Liver (tissue), 8 donors: ENCODE measurements at regions not wholly inside any gene's neighbourhood (a gene's known extent, or its start where the extent isn't known, plus 50 kb on each side); places are given as distances from the start of the nearest gene placed in this dataset.

Experiments
- DNase-seq: peaks from one replicate; pipeline ENCODE4 v3.0.0-alpha.2; 2017; ENCODE audit warnings: low spot score
- H3K27ac ChIP-seq, 2 donors: one replicate each; pipeline ENCODE4 v1.7.0; 2013; ENCODE audit warnings: inconsistent platforms in 2 of 2, low read length in 2 of 2, control low read depth in 1 of 2, low read depth in 1 of 2, mild to moderate bottlenecking in 1 of 2
- H3K27me3 ChIP-seq, 4 donors: one replicate each; pipeline versions ENCODE4 v1.6.1 to v1.7.0; 2013; ENCODE audit warnings: low read length in 3 of 4, inconsistent platforms in 1 of 4, mild to moderate bottlenecking in 1 of 4, moderate library complexity in 1 of 4; ENCODE audit not compliant: control insufficient read depth in 4 of 4, insufficient read depth in 4 of 4
- H3K36me3 ChIP-seq, 4 donors: one replicate each; pipeline versions ENCODE4 v1.6.1 to v1.7.0; 2013; ENCODE audit warnings: low read length in 3 of 4, mild to moderate bottlenecking in 3 of 4, low read depth in 1 of 4, moderate library complexity in 1 of 4; ENCODE audit not compliant: control insufficient read depth in 4 of 4, insufficient read depth in 3 of 4
- H3K4me1 ChIP-seq, 4 donors: one replicate each; pipeline versions ENCODE4 v1.6.1 to v1.7.0; 2013; ENCODE audit warnings: low read length in 3 of 4, mild to moderate bottlenecking in 3 of 4, moderate library complexity in 1 of 4; ENCODE audit not compliant: control insufficient read depth in 4 of 4, insufficient read depth in 4 of 4
- H3K4me3 ChIP-seq, 3 donors: one replicate each; pipeline versions ENCODE4 v1.6.1 to v1.7.0; 2013; ENCODE audit warnings: low read length in 3 of 3, control low read depth in 1 of 3, low read depth in 1 of 3, mild to moderate bottlenecking in 1 of 3
- H3K9ac ChIP-seq, 2 donors: one replicate each; pipeline ENCODE4 v1.7.0; 2013; ENCODE audit warnings: low read length in 2 of 2, mild to moderate bottlenecking in 2 of 2, moderate library complexity in 2 of 2, control low read depth in 1 of 2, low read depth in 1 of 2
- H3K9me3 ChIP-seq, 4 donors: one replicate each; pipeline versions ENCODE4 v1.6.1 to v1.7.0; 2013; ENCODE audit warnings: low read length in 3 of 4; ENCODE audit not compliant: control insufficient read depth in 4 of 4
- EGR1 ChIP-seq, 2 donors: IDR thresholded peaks; 2 replicates each; pipeline ENCODE4 v1.6.1; 2016 to 2018; ENCODE audit warnings: antibody characterized with exemption in 2 of 2, low read depth in 2 of 2
- FOXA1 ChIP-seq: IDR thresholded peaks from 2 replicates; pipeline ENCODE4 v1.6.1; 2016; ENCODE audit warnings: antibody characterized with exemption
- FOXA2 ChIP-seq: IDR thresholded peaks from 2 replicates; pipeline ENCODE4 v1.6.1; 2016; ENCODE audit warnings: antibody characterized with exemption
- GABPA ChIP-seq, 2 donors: IDR thresholded peaks in 1 of 2; conservative IDR thresholded peaks in 1 of 2; 2 replicates each; pipeline ENCODE4 v1.6.1; 2016; ENCODE audit warnings: antibody characterized with exemption in 2 of 2, mild to moderate bottlenecking in 1 of 2, moderate library complexity in 1 of 2
- HNF4A ChIP-seq, 2 donors: conservative IDR thresholded peaks; 2 replicates each; pipeline ENCODE4 v1.6.1; 2016; ENCODE audit warnings: antibody characterized with exemption in 2 of 2, mild to moderate bottlenecking in 2 of 2
- HNF4G ChIP-seq: IDR thresholded peaks from 2 replicates; pipeline ENCODE4 v1.6.1; 2016; ENCODE audit warnings: antibody characterized with exemption
- JUND ChIP-seq, 2 donors: IDR thresholded peaks; 2 replicates each; pipeline ENCODE4 v1.6.1; 2016; ENCODE audit warnings: antibody characterized with exemption in 2 of 2
- NR2F2 ChIP-seq: IDR thresholded peaks from 2 replicates; pipeline ENCODE4 v1.6.1; 2016; ENCODE audit warnings: antibody characterized with exemption
- RAD21 ChIP-seq, 2 donors: IDR thresholded peaks; 2 replicates each; pipeline ENCODE4 v1.6.1; 2016; ENCODE audit warnings: antibody characterized with exemption in 2 of 2, mild to moderate bottlenecking in 2 of 2
- RXRA ChIP-seq, 2 donors: IDR thresholded peaks; 2 replicates each; pipeline ENCODE4 v1.6.1; 2017 to 2018; ENCODE audit warnings: antibody characterized with exemption in 2 of 2, mild to moderate bottlenecking in 1 of 2
- SP1 ChIP-seq: IDR thresholded peaks from 2 replicates; pipeline ENCODE4 v1.6.1; 2018; ENCODE audit warnings: antibody characterized with exemption, mild to moderate bottlenecking
- TAF1 ChIP-seq: conservative IDR thresholded peaks from 2 replicates; pipeline ENCODE4 v1.6.1; 2016; ENCODE audit warnings: antibody characterized with exemption, mild to moderate bottlenecking
- YY1 ChIP-seq: IDR thresholded peaks from 2 replicates; pipeline ENCODE4 v1.6.1; 2016; ENCODE audit warnings: antibody characterized with exemption, mild to moderate bottlenecking
- WGBS: extraction: QIAGEN DNeasy Blood & Tissue Kit; methylation state at CpG from one replicate; pipeline ENCODE4 v1.1.7; 2013; 5-methylcytosine and 5-hydroxymethylcytosine counted together
- TF ChIP-seq, protein P1 (sequence below): IDR thresholded peaks from 2 replicates; pipeline ENCODE4 v1.6.1; 2016; ENCODE audit warnings: antibody characterized with exemption, mild to moderate bottlenecking
- TF ChIP-seq, protein P2 (sequence below): IDR thresholded peaks from 2 replicates; pipeline ENCODE4 v1.6.1; 2016; ENCODE audit warnings: antibody characterized with exemption
- TF ChIP-seq, protein P3 (sequence below): fragments of 150-350 bp; IDR thresholded peaks from 2 replicates; pipeline ENCODE4 v1.5.1; 2017; ENCODE audit warnings: improper control_type of control experiment, low read depth, low read length; ENCODE audit not compliant: missing input control
- TF ChIP-seq, protein P4 (sequence below): IDR thresholded peaks from 2 replicates; pipeline ENCODE4 v1.6.1; 2016; ENCODE audit warnings: antibody characterized with exemption
- TF ChIP-seq, protein P5 (sequence below): IDR thresholded peaks from 2 replicates; pipeline ENCODE4 v1.6.1; 2016; ENCODE audit warnings: antibody characterized with exemption
- donor health status: healthy.
- donor health status: healthy.
- donor health status: healthy.
- donor health status: healthy.
- donor health status: healthy.

DNA sequence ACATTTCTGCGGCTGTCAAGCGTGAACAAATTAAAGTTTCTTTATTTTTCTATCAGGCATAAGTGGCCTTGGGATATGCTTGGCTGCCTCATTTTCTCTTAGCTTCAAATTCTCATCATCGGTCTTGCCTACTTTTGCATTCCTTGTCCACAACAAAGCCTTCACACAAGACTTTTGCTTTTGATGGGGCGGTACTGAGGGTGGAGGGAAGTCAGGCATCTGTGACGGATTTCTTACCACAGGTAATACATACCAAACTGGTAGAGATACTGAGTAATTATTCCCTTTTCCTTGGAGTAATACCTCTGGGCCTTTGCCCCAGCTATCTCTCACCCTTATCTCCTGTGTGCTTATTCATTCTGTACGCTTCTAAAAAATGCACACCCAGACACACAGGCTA is 468.3 kb upstream of the RGPD4 start:
- no peak for DNase-seq
- TF ChIP-seq NR2F2: no peak
- no peak for TF ChIP-seq HNF4A (conservative IDR thresholded peaks at IDR 0.05)
- TF ChIP-seq, protein P1, sequence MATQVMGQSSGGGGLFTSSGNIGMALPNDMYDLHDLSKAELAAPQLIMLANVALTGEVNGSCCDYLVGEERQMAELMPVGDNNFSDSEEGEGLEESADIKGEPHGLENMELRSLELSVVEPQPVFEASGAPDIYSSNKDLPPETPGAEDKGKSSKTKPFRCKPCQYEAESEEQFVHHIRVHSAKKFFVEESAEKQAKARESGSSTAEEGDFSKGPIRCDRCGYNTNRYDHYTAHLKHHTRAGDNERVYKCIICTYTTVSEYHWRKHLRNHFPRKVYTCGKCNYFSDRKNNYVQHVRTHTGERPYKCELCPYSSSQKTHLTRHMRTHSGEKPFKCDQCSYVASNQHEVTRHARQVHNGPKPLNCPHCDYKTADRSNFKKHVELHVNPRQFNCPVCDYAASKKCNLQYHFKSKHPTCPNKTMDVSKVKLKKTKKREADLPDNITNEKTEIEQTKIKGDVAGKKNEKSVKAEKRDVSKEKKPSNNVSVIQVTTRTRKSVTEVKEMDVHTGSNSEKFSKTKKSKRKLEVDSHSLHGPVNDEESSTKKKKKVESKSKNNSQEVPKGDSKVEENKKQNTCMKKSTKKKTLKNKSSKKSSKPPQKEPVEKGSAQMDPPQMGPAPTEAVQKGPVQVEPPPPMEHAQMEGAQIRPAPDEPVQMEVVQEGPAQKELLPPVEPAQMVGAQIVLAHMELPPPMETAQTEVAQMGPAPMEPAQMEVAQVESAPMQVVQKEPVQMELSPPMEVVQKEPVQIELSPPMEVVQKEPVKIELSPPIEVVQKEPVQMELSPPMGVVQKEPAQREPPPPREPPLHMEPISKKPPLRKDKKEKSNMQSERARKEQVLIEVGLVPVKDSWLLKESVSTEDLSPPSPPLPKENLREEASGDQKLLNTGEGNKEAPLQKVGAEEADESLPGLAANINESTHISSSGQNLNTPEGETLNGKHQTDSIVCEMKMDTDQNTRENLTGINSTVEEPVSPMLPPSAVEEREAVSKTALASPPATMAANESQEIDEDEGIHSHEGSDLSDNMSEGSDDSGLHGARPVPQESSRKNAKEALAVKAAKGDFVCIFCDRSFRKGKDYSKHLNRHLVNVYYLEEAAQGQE: no peak
- TF ChIP-seq RAD21 (IDR thresholded peaks at IDR 0.05): no peak
- no peak for TF ChIP-seq SP1
- TF ChIP-seq GABPA (IDR thresholded peaks at IDR 0.05 in 1 of 2, conservative IDR thresholded peaks at IDR 0.05 in 1 of 2): no peak
- no peak for TF ChIP-seq JUND (IDR thresholded peaks at IDR 0.05)
- no peak for TF ChIP-seq HNF4G
- TF ChIP-seq, protein P2, sequence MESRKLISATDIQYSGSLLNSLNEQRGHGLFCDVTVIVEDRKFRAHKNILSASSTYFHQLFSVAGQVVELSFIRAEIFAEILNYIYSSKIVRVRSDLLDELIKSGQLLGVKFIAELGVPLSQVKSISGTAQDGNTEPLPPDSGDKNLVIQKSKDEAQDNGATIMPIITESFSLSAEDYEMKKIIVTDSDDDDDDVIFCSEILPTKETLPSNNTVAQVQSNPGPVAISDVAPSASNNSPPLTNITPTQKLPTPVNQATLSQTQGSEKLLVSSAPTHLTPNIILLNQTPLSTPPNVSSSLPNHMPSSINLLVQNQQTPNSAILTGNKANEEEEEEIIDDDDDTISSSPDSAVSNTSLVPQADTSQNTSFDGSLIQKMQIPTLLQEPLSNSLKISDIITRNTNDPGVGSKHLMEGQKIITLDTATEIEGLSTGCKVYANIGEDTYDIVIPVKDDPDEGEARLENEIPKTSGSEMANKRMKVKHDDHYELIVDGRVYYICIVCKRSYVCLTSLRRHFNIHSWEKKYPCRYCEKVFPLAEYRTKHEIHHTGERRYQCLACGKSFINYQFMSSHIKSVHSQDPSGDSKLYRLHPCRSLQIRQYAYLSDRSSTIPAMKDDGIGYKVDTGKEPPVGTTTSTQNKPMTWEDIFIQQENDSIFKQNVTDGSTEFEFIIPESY: no peak
- no peak for TF ChIP-seq FOXA1
- TF ChIP-seq, protein P3, sequence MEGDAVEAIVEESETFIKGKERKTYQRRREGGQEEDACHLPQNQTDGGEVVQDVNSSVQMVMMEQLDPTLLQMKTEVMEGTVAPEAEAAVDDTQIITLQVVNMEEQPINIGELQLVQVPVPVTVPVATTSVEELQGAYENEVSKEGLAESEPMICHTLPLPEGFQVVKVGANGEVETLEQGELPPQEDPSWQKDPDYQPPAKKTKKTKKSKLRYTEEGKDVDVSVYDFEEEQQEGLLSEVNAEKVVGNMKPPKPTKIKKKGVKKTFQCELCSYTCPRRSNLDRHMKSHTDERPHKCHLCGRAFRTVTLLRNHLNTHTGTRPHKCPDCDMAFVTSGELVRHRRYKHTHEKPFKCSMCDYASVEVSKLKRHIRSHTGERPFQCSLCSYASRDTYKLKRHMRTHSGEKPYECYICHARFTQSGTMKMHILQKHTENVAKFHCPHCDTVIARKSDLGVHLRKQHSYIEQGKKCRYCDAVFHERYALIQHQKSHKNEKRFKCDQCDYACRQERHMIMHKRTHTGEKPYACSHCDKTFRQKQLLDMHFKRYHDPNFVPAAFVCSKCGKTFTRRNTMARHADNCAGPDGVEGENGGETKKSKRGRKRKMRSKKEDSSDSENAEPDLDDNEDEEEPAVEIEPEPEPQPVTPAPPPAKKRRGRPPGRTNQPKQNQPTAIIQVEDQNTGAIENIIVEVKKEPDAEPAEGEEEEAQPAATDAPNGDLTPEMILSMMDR: no peak
- TF ChIP-seq, protein P4, sequence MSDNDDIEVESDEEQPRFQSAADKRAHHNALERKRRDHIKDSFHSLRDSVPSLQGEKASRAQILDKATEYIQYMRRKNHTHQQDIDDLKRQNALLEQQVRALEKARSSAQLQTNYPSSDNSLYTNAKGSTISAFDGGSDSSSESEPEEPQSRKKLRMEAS: no peak
- TF ChIP-seq EGR1 (IDR thresholded peaks at IDR 0.05; ENCODE audit: low read depth in 2 of 2): no peak
- TF ChIP-seq RXRA (IDR thresholded peaks at IDR 0.05): no peak
- TF ChIP-seq YY1: no peak
- TF ChIP-seq TAF1: no peak
- TF ChIP-seq, protein P5, sequence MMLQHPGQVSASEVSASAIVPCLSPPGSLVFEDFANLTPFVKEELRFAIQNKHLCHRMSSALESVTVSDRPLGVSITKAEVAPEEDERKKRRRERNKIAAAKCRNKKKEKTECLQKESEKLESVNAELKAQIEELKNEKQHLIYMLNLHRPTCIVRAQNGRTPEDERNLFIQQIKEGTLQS: no peak
- no peak for TF ChIP-seq FOXA2
- Histone ChIP-seq H3K9me3 (no peaks in the 10 kb centered on the region), H3K9ac (no peak overlapping the region), H3K27ac (no peak overlapping the region), H3K4me3 (no peak overlapping the region), H3K27me3 (no peaks in the 10 kb centered on the region), H3K36me3 (no peaks in the 10 kb centered on the region), H3K4me1 (no peaks in the 10 kb centered on the region)
- WGBS: 72% methylated on average over 6 of the region's 6 CpGs

DNA sequence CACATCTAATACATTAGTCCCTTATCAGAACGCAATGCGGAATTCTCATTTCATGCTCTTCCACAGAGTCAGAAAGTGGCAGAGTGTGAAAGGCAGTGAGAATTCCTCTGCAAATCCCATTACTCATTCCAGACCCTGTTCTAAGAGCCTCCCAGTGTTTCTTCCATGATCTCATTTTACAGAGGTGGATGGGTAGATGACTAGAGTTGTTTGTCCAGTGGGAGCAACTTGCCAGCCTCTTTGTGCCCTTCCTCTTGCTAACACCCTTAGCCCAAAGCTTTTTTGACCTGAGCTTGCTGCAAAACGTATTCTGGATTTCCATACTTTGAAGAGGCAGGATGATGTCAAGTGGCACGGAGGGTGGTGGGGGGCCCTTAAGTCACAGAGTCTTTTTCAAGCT is 467.7 kb upstream of the RGPD4 start:
- no peaks in the 10 kb centered on the region for H3K36me3 ChIP-seq
- no peaks in the 10 kb centered on the region for H3K9me3 ChIP-seq
- no peak overlapping the region for H3K4me3 ChIP-seq
- no peak overlapping the region for H3K27ac ChIP-seq
- no peaks in the 10 kb centered on the region for H3K4me1 ChIP-seq
- no peaks in the 10 kb centered on the region for H3K27me3 ChIP-seq
- DNase-seq: no peak
- WGBS: 73% methylated on average over 4 of the region's 4 CpGs
- TF ChIP-seq, protein P3: no peak
- TF ChIP-seq, protein P5: no peak
- TF ChIP-seq GABPA (IDR thresholded peaks at IDR 0.05 in 1 of 2, conservative IDR thresholded peaks at IDR 0.05 in 1 of 2) (no peak), FOXA1 (no peak)
- TF ChIP-seq, protein P1: no peak
- no peak overlapping the region for H3K9ac ChIP-seq
